ENCODE measurements at regions not wholly inside any gene's neighbourhood (a gene's known extent, or its start where the extent isn't known, plus 50 kb on each side); places are given as distances from the start of the nearest gene placed in this dataset.

GRCh38 chr9:14423815-14424261, 109.9 kb upstream of the NFIB start:
- ChIA-PET POLR2A (no interaction called here), CTCF (interaction anchor here (1.8 kb wide), 1 partner anchor 11 kb away, joined by 7 read pairs; no protein-coding TSS in a partner anchor)
- TF ChIP-seq CTCF (IDR thresholded peaks at IDR 0.05; ENCODE audit: control extremely low read depth, extremely low read depth, low read depth, missing control alignments) = no peak

GRCh38 chr9:14421291-14421690, 107.3 kb upstream of the NFIB start:
- TF ChIP-seq CTCF (IDR thresholded peaks at IDR 0.05; ENCODE audit: control extremely low read depth, extremely low read depth, low read depth, missing control alignments) = no peak
- no peak for DNase-seq (ENCODE audit: extremely low spot score)
- CTCF ChIA-PET = interaction anchor here (1.6 kb wide), 1 partner anchor 12 kb away, joined by 3 read pairs; no protein-coding TSS in a partner anchor
- POLR2A ChIA-PET = no interaction called here

More at GRCh38 chr9:14423815-14424261, 109.9 kb upstream of the NFIB start:
- no peak for DNase-seq (ENCODE audit: extremely low spot score)

- ChIA-PET CTCF (interaction anchor here (0.7 to 8.3 kb wide), 2 partner anchors 9 to 11 kb away, joined by 3 to 62 read pairs; no protein-coding TSS in a partner anchor), POLR2A (no interaction called here)
- TF ChIP-seq CTCF (IDR thresholded peaks at IDR 0.05; ENCODE audit: control extremely low read depth, extremely low read depth, low read depth, missing control alignments) = no peak
- DNase-seq (ENCODE audit: extremely low spot score) = no peak
These were observed 105.3 kb upstream of the NFIB start for GRCh38 chr9:14418941-14419937.

GRCh38 chr9:14418301-14418940, 104.5 kb upstream of the NFIB start:
- ChIA-PET POLR2A (no interaction called here), CTCF (interaction anchor here (8.3 kb wide), 1 partner anchor 10 kb away, joined by 62 read pairs; no protein-coding TSS in a partner anchor)
- TF ChIP-seq CTCF (IDR thresholded peaks at IDR 0.05; ENCODE audit: control extremely low read depth, extremely low read depth, low read depth, missing control alignments) = no peak
- DNase-seq (ENCODE audit: extremely low spot score) = no peak

GRCh38 chr9:14417237-14417636, 103.3 kb upstream of the NFIB start:
- no peak for DNase-seq (ENCODE audit: extremely low spot score)
- POLR2A ChIA-PET = no interaction called here
- CTCF ChIA-PET = interaction anchor here (8.3 kb wide), 1 partner anchor 11 kb away, joined by 62 read pairs; no protein-coding TSS in a partner anchor
- TF ChIP-seq CTCF (IDR thresholded peaks at IDR 0.05; ENCODE audit: control extremely low read depth, extremely low read depth, low read depth, missing control alignments) = no peak

GRCh38 chr9:14415947-14416346, 102.0 kb upstream of the NFIB start:
- TF ChIP-seq CTCF (IDR thresholded peaks at IDR 0.05; ENCODE audit: control extremely low read depth, extremely low read depth, low read depth, missing control alignments) = no peak
- no peak for DNase-seq (ENCODE audit: extremely low spot score)
- CTCF ChIA-PET = interaction anchor here (1.5 to 8.3 kb wide), 2 partner anchors 12 to 13 kb away, joined by 6 to 62 read pairs; no protein-coding TSS in a partner anchor
- POLR2A ChIA-PET = interaction anchor here (0.7 kb wide), 1 partner anchor 448 kb away, joined by 4 read pairs; no protein-coding TSS in a partner anchor
